ENCODE measurements at regions not wholly inside any gene's neighbourhood (a gene's known extent, or its start where the extent isn't known, plus 50 kb on each side); places are given as distances from the start of the nearest gene placed in this dataset.

DNA sequence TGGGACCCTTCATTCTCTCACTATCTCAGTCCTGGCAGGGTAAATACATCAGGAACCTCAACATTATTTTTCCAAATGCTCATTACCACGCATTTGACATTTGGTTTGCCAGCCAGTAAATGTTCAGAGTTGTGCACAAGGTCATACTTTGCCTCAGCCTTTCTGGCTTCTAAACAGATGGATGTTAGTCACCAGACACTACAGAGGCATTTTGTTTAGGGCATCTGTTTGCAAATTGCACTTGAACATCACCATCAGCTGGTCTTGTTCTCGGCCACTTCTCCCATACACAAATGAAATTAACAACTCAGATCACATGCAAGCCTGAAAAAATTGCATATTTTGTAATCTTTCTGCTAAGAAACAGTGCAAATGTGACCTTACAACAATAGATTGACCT is 75.0 kb upstream of the SLC1A1 start:
- TF ChIP-seq, protein P1, sequence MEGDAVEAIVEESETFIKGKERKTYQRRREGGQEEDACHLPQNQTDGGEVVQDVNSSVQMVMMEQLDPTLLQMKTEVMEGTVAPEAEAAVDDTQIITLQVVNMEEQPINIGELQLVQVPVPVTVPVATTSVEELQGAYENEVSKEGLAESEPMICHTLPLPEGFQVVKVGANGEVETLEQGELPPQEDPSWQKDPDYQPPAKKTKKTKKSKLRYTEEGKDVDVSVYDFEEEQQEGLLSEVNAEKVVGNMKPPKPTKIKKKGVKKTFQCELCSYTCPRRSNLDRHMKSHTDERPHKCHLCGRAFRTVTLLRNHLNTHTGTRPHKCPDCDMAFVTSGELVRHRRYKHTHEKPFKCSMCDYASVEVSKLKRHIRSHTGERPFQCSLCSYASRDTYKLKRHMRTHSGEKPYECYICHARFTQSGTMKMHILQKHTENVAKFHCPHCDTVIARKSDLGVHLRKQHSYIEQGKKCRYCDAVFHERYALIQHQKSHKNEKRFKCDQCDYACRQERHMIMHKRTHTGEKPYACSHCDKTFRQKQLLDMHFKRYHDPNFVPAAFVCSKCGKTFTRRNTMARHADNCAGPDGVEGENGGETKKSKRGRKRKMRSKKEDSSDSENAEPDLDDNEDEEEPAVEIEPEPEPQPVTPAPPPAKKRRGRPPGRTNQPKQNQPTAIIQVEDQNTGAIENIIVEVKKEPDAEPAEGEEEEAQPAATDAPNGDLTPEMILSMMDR (IDR thresholded peaks at IDR 0.05; ENCODE audit: low read length), result no peak
- no peak for TF ChIP-seq EZH2phosphoT487 (IDR thresholded peaks at IDR 0.05; ENCODE audit: low read length)

All from MM.1S (cell line).